ENCODE measurements at regions not wholly inside any gene's neighbourhood (a gene's known extent, or its start where the extent isn't known, plus 50 kb on each side); places are given as distances from the start of the nearest gene placed in this dataset.

DNA sequence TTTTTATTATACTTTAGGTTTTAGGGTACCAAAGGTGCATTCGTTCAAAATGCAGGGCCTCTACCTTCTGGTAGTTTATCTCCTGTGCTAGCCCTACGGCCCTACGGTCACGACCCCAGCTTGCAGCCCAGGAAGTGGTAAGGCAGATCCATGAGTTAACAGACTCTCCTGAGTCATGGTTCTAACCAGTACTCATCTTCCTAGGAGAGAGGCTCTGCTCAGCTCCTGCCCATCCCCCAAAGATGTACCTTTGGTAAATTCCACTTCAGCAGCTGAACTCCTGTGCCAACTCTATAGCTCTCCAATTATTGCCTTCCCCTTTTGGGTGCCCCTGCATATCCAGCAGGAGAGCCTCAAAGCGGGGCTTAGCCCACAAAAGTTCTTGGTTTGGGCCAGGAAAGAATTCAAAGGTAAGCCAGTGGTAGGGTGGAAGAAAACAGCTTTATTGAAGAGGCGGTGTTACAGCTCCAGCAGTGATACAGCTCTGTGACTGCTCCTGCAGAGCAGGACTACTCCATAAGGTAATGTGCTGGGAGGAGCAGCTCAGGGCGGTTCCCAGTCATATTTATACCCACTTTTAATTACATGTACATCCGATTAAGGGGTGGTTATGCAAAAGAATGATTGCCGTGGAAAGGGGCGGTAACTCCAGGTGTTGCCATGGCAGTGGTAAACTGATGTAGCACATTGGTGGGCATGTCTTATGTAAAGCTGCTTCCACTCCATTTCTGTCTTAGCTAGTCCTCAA is 241.4 kb downstream of the PMP22 start:
- Histone ChIP-seq H3K27ac (no peak overlapping the region), H3K36me3 (no peaks in the 10 kb centered on the region), H3K27me3 (no peaks in the 10 kb centered on the region), H3K4me1 (no peaks in the 10 kb centered on the region), H3K9me3 (no peaks in the 10 kb centered on the region), H3K4me3 (no peak overlapping the region)
- intact Hi-C loops (cut with DNase I; ENCODE audit: low total_unique reads): no loop called here
- no peak for DNase-seq (ENCODE audit: low spot score in 2 of 2)
- TF ChIP-seq CTCF (IDR thresholded peaks at IDR 0.05): no peak
- TF ChIP-seq POLR2A (IDR thresholded peaks at IDR 0.05): no peak

GRCh38 chr17:15019158-15019557 is 246.0 kb downstream of the PMP22 start:
- no peak for DNase-seq (ENCODE audit: low spot score in 2 of 2)
- intact Hi-C loops (cut with DNase I; ENCODE audit: low total_unique reads): no loop called here
- Histone ChIP-seq H3K4me1 (no peaks in the 10 kb centered on the region), H3K9me3 (no peaks in the 10 kb centered on the region), H3K27me3 (no peaks in the 10 kb centered on the region), H3K27ac (no peak overlapping the region), H3K4me3 (no peak overlapping the region), H3K36me3 (no peaks in the 10 kb centered on the region)
- TF ChIP-seq CTCF (IDR thresholded peaks at IDR 0.05) (no peak), POLR2AphosphoS5 (IDR thresholded peaks at IDR 0.05) (no peak)

- Histone ChIP-seq H3K27me3 (no peaks in the 10 kb centered on the region), H3K9me3 (no peaks in the 10 kb centered on the region), H3K4me1 (no peaks in the 10 kb centered on the region), H3K27ac (no peak overlapping the region), H3K36me3 (no peaks in the 10 kb centered on the region), H3K4me3 (no peak overlapping the region)
- DNase-seq (ENCODE audit: low spot score in 2 of 2): no peak
- TF ChIP-seq POLR2AphosphoS5 (IDR thresholded peaks at IDR 0.05) (no peak), POLR2A (IDR thresholded peaks at IDR 0.05) (no peak), CTCF (IDR thresholded peaks at IDR 0.05) (no peak)
- intact Hi-C loops (cut with DNase I; ENCODE audit: low total_unique reads): no loop called here
Observed at GRCh38 chr17:15012351-15012980, 252.7 kb downstream of the PMP22 start.

GRCh38 chr17:15009087-15009486 is 256.0 kb downstream of the PMP22 start:
- DNase-seq (ENCODE audit: low spot score in 2 of 2): no peak
- H3K4me3 ChIP-seq: no peak overlapping the region
- H3K27ac ChIP-seq: no peak overlapping the region
- H3K4me1 ChIP-seq: no peaks in the 10 kb centered on the region
- H3K36me3 ChIP-seq: no peaks in the 10 kb centered on the region
- TF ChIP-seq POLR2AphosphoS5 (IDR thresholded peaks at IDR 0.05) (no peak), POLR2A (IDR thresholded peaks at IDR 0.05) (no peak), CTCF (IDR thresholded peaks at IDR 0.05) (no peak)
- no peaks in the 10 kb centered on the region for H3K27me3 ChIP-seq
- no peaks in the 10 kb centered on the region for H3K9me3 ChIP-seq
- intact Hi-C loops (cut with DNase I; ENCODE audit: low total_unique reads): no loop called here

GRCh38 chr17:15007147-15007553 is 258.0 kb downstream of the PMP22 start:
- no peak for DNase-seq (ENCODE audit: low spot score in 2 of 2)
- TF ChIP-seq POLR2A (IDR thresholded peaks at IDR 0.05) (no peak), POLR2AphosphoS5 (IDR thresholded peaks at IDR 0.05) (no peak), CTCF (IDR thresholded peaks at IDR 0.05) (no peak)
- no peaks in the 10 kb centered on the region for H3K4me1 ChIP-seq

More at GRCh38 chr17:15007147-15007553, 258.0 kb downstream of the PMP22 start:
- intact Hi-C loops (cut with DNase I; ENCODE audit: low total_unique reads): no loop called here
- Histone ChIP-seq H3K4me3 (no peak overlapping the region), H3K9me3 (no peaks in the 10 kb centered on the region), H3K36me3 (no peaks in the 10 kb centered on the region), H3K27me3 (no peaks in the 10 kb centered on the region), H3K27ac (no peak overlapping the region)

Measured in breast epithelium (tissue), 4 donors.